B cell (primary cell): ENCODE measurements at regions not wholly inside any gene's neighbourhood (a gene's known extent, or its start where the extent isn't known, plus 50 kb on each side); places are given as distances from the start of the nearest gene placed in this dataset.

Source experiments
- ATAC-seq: fragments of 200-7000 bp; cut with Tn5 transposase; one replicate; pipeline ENCODE4 v1.10.0; 2021; ENCODE audit warnings: low read depth, mild to moderate bottlenecking, moderate number of reproducible peaks, moderate library complexity
- CTCF ChIA-PET: fragments of 350-600 bp; sonication (Branson Sonifier 250); formaldehyde crosslinking; loops from one replicate; lab custom pipeline; 2021; ENCODE audit warnings: antibody characterized with exemption, inconsistent platforms; lab: Charles Lee
- POLR2A ChIA-PET: fragments of 350-600 bp; sonication (Branson Sonifier 250); formaldehyde crosslinking; loops from one replicate; lab custom pipeline; 2021; ENCODE audit warnings: antibody characterized with exemption; lab: Charles Lee
- DNase-seq: peaks from one replicate; pipeline ENCODE4 v3.0.0; 2013
- H2AFZ ChIP-seq: 2 replicates; pipeline ENCODE4 v1.6.1; 2012; ENCODE audit warnings: mild to moderate bottlenecking, low read depth, low read length; ENCODE audit not compliant: insufficient read depth, poor library complexity, severe bottlenecking
- H3K27ac ChIP-seq, 2 donors: 1 replicate in 1 of 2; 2 replicates in 1 of 2; pipeline ENCODE4 v1.5.1; 2012 to 2013; ENCODE audit warnings: low read length in 2 of 2, mild to moderate bottlenecking in 2 of 2, moderate library complexity in 1 of 2
- H3K27me3 ChIP-seq, 4 experiments: fragments of 200-600 bp in 1 of 4; sonication (generic) in 1 of 4; replicated peaks in 1 of 4; 1 replicate in 2 of 4; 2 replicates in 2 of 4; pipeline versions ENCODE4 v1.6.1 to v1.7.0; 2013 to 2016; ENCODE audit warnings: low read length in 3 of 4, mild to moderate bottlenecking in 2 of 4, mixed read lengths in 1 of 4, moderate library complexity in 1 of 4; ENCODE audit not compliant: insufficient read depth in 4 of 4, control insufficient read depth in 3 of 4; ENCODE audit errors: control extremely low read depth in 1 of 4
- H3K36me3 ChIP-seq, 2 experiments: replicated peaks in 1 of 2; 1 replicate in 1 of 2; 2 replicates in 1 of 2; pipeline versions ENCODE4 v1.6.1 to v1.7.1; 2013; ENCODE audit warnings: low read length in 1 of 2; ENCODE audit not compliant: insufficient read depth in 2 of 2, control insufficient read depth in 1 of 2; ENCODE audit errors: control extremely low read depth in 1 of 2, extremely low read depth in 1 of 2
- H3K4me1 ChIP-seq, 2 donors: fragments of 200-600 bp in 1 of 2; sonication (generic) in 1 of 2; 1 replicate in 1 of 2; 2 replicates in 1 of 2; pipeline versions ENCODE4 v1.5.1 to v1.6.1; 2013 to 2017; ENCODE audit warnings: low read length in 2 of 2; ENCODE audit not compliant: control insufficient read depth in 2 of 2, insufficient read depth in 2 of 2
- H3K4me2 ChIP-seq: replicated peaks from 2 replicates; pipeline ENCODE3; 2012; ENCODE audit warnings: mild to moderate bottlenecking, low read depth, low read length; ENCODE audit not compliant: poor library complexity, severe bottlenecking
- H3K4me3 ChIP-seq, 5 experiments: fragments of 200-600 bp in 1 of 5; sonication (generic) in 1 of 5; 1 replicate in 3 of 5; 2 replicates in 2 of 5; pipeline versions ENCODE4 v1.5.1 to v1.7.0; 2011 to 2016; ENCODE audit warnings: low read length in 4 of 5, mild to moderate bottlenecking in 4 of 5, low read depth in 2 of 5, control low read depth in 1 of 5, moderate library complexity in 1 of 5; ENCODE audit not compliant: insufficient read depth in 1 of 5; ENCODE audit errors: control extremely low read depth in 1 of 5, extremely low read depth in 1 of 5
- H3K79me2 ChIP-seq: fragments of 200-600 bp; sonication (generic); one replicate; pipeline ENCODE4 v1.6.0; 2016; ENCODE audit warnings: low read length; ENCODE audit not compliant: control insufficient read depth, insufficient read depth
- H3K9ac ChIP-seq: fragments of 200-600 bp; sonication (generic); 2 replicates; pipeline ENCODE4 v1.6.1; 2017; ENCODE audit warnings: mild to moderate bottlenecking, low read length, moderate library complexity
- H3K9me3 ChIP-seq, 3 donors: one replicate each; pipeline versions ENCODE4 v1.6.1 to v1.7.1; 2013; ENCODE audit warnings: low read length in 2 of 3; ENCODE audit not compliant: control insufficient read depth in 2 of 3, insufficient read depth in 1 of 3; ENCODE audit errors: control extremely low read depth in 1 of 3
- H4K20me1 ChIP-seq: 2 replicates; pipeline ENCODE4 v1.6.0; 2012; ENCODE audit warnings: mild to moderate bottlenecking, low read length; ENCODE audit not compliant: insufficient read depth, control insufficient read depth, poor library complexity, severe bottlenecking
- H3K27ac Mint-ChIP-seq: one replicate; pipeline ENCODE4 v1.8.0; 2021; ENCODE audit warnings: mixed read lengths
- H3K27me3 Mint-ChIP-seq: one replicate; pipeline ENCODE4 v1.8.0; 2021; ENCODE audit warnings: mixed read lengths
- H3K4me1 Mint-ChIP-seq: one replicate; pipeline ENCODE4 v1.8.0; 2021; ENCODE audit warnings: mixed read lengths
- H3K4me3 Mint-ChIP-seq: one replicate; pipeline ENCODE4 v1.8.0; 2021; ENCODE audit warnings: mixed read lengths
- H3K9me3 Mint-ChIP-seq: one replicate; pipeline ENCODE4 v1.8.0; 2022; ENCODE audit warnings: mixed read lengths; ENCODE audit not compliant: insufficient read depth
- EZH2 ChIP-seq: IDR thresholded peaks from 2 replicates; pipeline ENCODE4 v1.6.1; 2012; ENCODE audit warnings: borderline replicate concordance, low read depth, mild to moderate bottlenecking, moderate library complexity, low read length; ENCODE audit not compliant: insufficient read depth, poor library complexity, severe bottlenecking
- WGBS: methylation state at CpG from one replicate; pipeline ENCODE4 v1.1.5; 2013; ENCODE audit warnings: missing lambda C conversion rate; ENCODE audit not compliant: insufficient coverage; 5-methylcytosine and 5-hydroxymethylcytosine counted together
- intact Hi-C: fragments of 100-400 bp; cut with micrococcal nuclease; formaldehyde crosslinking; loops from one replicate; pipeline ENCODE4 v1.10.0; 2022
- TF ChIP-seq, protein P1 (sequence below): fragments of 200-600 bp; IDR thresholded peaks from one replicate; pipeline ENCODE4 v1.8.0; 2022; ENCODE audit warnings: antibody characterized with exemption, mild to moderate bottlenecking

DNA sequence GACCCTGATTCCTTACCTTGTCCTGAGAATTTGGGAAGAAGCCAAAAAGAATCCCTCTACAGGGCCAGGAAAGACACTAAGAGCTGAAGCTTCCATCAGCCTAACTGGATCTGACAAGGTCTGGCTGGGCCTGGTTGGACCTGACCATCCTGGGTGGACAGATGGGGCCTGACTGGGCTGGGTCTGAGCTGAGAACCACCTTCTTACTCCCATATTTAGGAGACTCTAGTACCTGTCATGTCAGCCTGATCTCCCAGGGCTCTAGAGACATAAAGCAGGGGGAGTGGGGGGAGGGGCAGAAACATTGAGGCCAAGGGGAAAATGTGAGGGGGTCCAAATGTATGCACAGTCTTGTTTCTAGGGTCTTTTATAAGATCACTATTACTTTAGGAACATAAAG, 129.9 kb downstream of the BUD13 start:
- ATAC-seq: no peak
- peaks cover 7% of the 10 kb centered on the region for H3K27me3 Mint-ChIP-seq
- peaks cover 0 to 11% (median 0%) of the 10 kb centered on the region in 4 experiments for H3K27me3 ChIP-seq
- H3K79me2 ChIP-seq: no peaks in the 10 kb centered on the region
- no peak overlapping the region for H3K4me3 Mint-ChIP-seq
- H3K27ac ChIP-seq: no peak overlapping the region
- no peaks in the 10 kb centered on the region for H3K9me3 Mint-ChIP-seq
- no peak overlapping the region for H3K9ac ChIP-seq
- H3K4me1 Mint-ChIP-seq: no peaks in the 10 kb centered on the region
- no peak overlapping the region for H3K4me2 ChIP-seq
- no peak overlapping the region for H3K27ac Mint-ChIP-seq
- DNase-seq: no peak
- peaks cover 0 to 10% (median 0%) of the 10 kb centered on the region in 3 donors for H3K9me3 ChIP-seq
- no peaks in the 10 kb centered on the region for H3K36me3 ChIP-seq
- no peak overlapping the region for H3K4me3 ChIP-seq
- ChIA-PET CTCF (no interaction called here), POLR2A (no interaction called here)
- TF ChIP-seq, protein P1, sequence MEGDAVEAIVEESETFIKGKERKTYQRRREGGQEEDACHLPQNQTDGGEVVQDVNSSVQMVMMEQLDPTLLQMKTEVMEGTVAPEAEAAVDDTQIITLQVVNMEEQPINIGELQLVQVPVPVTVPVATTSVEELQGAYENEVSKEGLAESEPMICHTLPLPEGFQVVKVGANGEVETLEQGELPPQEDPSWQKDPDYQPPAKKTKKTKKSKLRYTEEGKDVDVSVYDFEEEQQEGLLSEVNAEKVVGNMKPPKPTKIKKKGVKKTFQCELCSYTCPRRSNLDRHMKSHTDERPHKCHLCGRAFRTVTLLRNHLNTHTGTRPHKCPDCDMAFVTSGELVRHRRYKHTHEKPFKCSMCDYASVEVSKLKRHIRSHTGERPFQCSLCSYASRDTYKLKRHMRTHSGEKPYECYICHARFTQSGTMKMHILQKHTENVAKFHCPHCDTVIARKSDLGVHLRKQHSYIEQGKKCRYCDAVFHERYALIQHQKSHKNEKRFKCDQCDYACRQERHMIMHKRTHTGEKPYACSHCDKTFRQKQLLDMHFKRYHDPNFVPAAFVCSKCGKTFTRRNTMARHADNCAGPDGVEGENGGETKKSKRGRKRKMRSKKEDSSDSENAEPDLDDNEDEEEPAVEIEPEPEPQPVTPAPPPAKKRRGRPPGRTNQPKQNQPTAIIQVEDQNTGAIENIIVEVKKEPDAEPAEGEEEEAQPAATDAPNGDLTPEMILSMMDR: no peak
- no peak for TF ChIP-seq EZH2
- intact Hi-C loops: no loop called here
- H2AFZ ChIP-seq: no peak overlapping the region
- no peaks in the 10 kb centered on the region for H4K20me1 ChIP-seq
- H3K4me1 ChIP-seq: no peaks in the 10 kb centered on the region

DNA sequence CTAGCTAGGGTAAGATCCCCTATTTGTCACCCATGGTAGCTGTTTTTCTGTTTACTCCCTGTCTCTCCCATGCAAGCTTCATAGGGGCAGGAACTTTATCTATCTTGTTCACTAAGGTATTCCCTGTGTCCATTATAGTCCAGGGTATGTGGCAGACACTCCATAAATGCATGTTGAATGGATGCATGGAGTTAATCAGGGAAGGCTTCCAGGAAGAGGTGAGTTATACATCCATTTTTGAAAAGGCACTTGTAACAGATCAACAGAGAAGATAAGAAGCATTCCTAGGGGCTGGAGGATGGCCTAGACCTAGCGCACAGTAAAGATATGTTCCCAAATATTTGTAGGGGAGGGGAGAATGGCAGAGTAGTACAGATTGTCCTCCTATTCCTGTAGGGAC, 130.3 kb downstream of the BUD13 start:
- Mint-ChIP-seq H3K4me3 (no peak overlapping the region), H3K27ac (no peak overlapping the region), H3K9me3 (no peaks in the 10 kb centered on the region), H3K4me1 (no peaks in the 10 kb centered on the region), H3K27me3 (peaks cover 7% of the 10 kb centered on the region)
- no peaks in the 10 kb centered on the region for H3K79me2 ChIP-seq
- no peak overlapping the region for H2AFZ ChIP-seq
- intact Hi-C loops: no loop called here
- POLR2A ChIA-PET: no interaction called here
- no peak overlapping the region for H3K4me3 ChIP-seq
- no peak for DNase-seq
- H3K4me1 ChIP-seq: no peaks in the 10 kb centered on the region
- no peak for ATAC-seq
- H3K9me3 ChIP-seq: peaks cover 0 to 10% (median 0%) of the 10 kb centered on the region in 3 donors
- no peaks in the 10 kb centered on the region for H3K36me3 ChIP-seq
- TF ChIP-seq EZH2: no peak
- TF ChIP-seq, protein P1: no peak
- no peak overlapping the region for H3K4me2 ChIP-seq
- CTCF ChIA-PET: interaction anchor here (1.5 kb wide), 1 partner anchor 1318 kb away, joined by 3 read pairs; no protein-coding TSS in a partner anchor
- no CpG with 5 or more reads among the region's 1 CpG for WGBS
- H3K27me3 ChIP-seq: peaks cover 0 to 11% (median 0%) of the 10 kb centered on the region in 4 experiments
- H4K20me1 ChIP-seq: no peaks in the 10 kb centered on the region
- H3K9ac ChIP-seq: no peak overlapping the region
- no peak overlapping the region for H3K27ac ChIP-seq
